GM12892 (cell line): ENCODE measurements at regions not wholly inside any gene's neighbourhood (a gene's known extent, or its start where the extent isn't known, plus 50 kb on each side); places are given as distances from the start of the nearest gene placed in this dataset.

Source experiments
- POLR2A ChIP-seq: IDR thresholded peaks from 2 replicates; pipeline ENCODE4 v1.6.1; 2011; ENCODE audit warnings: low read depth, low read length, control low read depth
- POLR2AphosphoS5 ChIP-seq: IDR thresholded peaks from 2 replicates; pipeline ENCODE4 v1.6.1; 2011; ENCODE audit warnings: low read depth, low read length, control low read depth
- TAF1 ChIP-seq: IDR thresholded peaks from 2 replicates; pipeline ENCODE4 v1.6.1; 2011; ENCODE audit warnings: low read depth, mild to moderate bottlenecking, control low read depth, low read length, borderline replicate concordance

GRCh38 chr7:52462474-52462873 lies 573.0 kb upstream of the POM121L12 start:
- TF ChIP-seq POLR2AphosphoS5 (no peak), POLR2A (no peak), TAF1 (no peak)
